Type B pancreatic cell (in vitro differentiated cells): ENCODE measurements at regions not wholly inside any gene's neighbourhood (a gene's known extent, or its start where the extent isn't known, plus 50 kb on each side); places are given as distances from the start of the nearest gene placed in this dataset.
A peak's percentile ranks its signal among the peaks of the same experiment; 100 is the strongest.

Source experiments
- DNase-seq: peaks from one replicate; pipeline ENCODE4 v3.0.0; 2021; ENCODE audit warnings: mixed read lengths; ENCODE audit not compliant: unreplicated experiment; ENCODE audit errors: extremely low spot score
- H3K27ac Mint-ChIP-seq: 2 replicates; pipeline ENCODE4 v1.8.0; 2021; ENCODE audit warnings: mild to moderate bottlenecking, mixed read lengths
- H3K27me3 Mint-ChIP-seq: 2 replicates; pipeline ENCODE4 v1.8.0; 2021; ENCODE audit warnings: mixed read lengths
- H3K36me3 Mint-ChIP-seq: 2 replicates; pipeline ENCODE4 v1.8.0; 2021; ENCODE audit warnings: mixed read lengths
- H3K4me1 Mint-ChIP-seq: one replicate; pipeline ENCODE4 v1.8.0; 2021; ENCODE audit warnings: mixed read lengths; ENCODE audit not compliant: unreplicated experiment
- H3K4me3 Mint-ChIP-seq: 2 replicates; pipeline ENCODE4 v1.8.0; 2021; ENCODE audit warnings: mild to moderate bottlenecking, mixed read lengths
- H3K9me3 Mint-ChIP-seq: 2 replicates; pipeline ENCODE4 v1.8.0; 2021; ENCODE audit warnings: mixed read lengths
- CTCF ChIP-seq: fragments of 200-600 bp; sonication (generic); conservative IDR thresholded peaks from 2 replicates; pipeline ENCODE4 v1.5.0; 2021; ENCODE audit warnings: antibody characterized with exemption, mild to moderate bottlenecking

DNA sequence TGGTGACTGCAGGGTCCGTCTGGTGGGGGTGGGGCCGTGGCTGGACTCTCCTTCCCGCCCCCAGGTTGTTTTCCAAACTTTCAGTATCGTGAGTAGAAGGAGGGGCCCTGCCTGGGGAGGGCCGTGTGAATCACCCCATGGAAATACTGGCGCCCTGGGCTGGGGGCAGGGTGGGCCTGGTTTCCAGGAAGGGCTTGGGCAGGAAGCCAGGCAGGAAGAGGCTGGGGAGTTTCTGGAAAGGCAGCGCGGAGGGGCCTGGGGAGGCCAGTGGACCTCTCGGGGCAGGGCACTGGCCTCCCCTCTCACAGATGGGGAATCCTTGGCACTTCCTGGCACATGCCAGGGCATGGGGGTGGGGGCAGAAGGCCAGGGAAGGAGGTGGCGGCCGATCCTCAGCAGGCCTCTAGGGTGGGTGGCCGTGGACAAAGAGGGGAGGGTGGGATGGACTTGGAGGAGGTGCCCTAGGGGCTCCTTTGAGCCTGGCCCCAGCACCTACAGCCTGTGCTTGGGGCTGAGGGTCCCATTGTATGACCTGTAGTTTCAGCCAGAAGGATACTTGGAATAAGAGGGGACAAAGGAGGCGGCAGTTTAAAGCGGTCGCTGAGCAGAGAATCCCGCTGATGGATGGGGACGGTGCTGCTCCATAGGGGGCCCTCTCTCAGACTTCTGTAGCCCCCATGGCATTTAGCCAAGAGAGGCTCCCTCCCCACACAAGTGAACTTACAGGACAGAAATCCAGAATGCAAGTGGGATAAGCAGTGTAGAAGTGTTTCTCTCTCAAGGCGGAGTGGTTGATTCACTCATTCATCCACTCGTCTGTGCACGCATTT is 56.5 kb upstream of the GATA2 start:
- TF ChIP-seq CTCF = no peak
- Mint-ChIP-seq H3K36me3 (no peaks in the 10 kb centered on the region), H3K4me3 (no peak overlapping the region), H3K27ac (peak overlapping the region; percentile 60), H3K4me1 (peaks cover 7% of the 10 kb centered on the region), H3K27me3 (peaks cover 35% of the 10 kb centered on the region), H3K9me3 (no peaks in the 10 kb centered on the region)
- DNase-seq = peak; percentile 67

DNA sequence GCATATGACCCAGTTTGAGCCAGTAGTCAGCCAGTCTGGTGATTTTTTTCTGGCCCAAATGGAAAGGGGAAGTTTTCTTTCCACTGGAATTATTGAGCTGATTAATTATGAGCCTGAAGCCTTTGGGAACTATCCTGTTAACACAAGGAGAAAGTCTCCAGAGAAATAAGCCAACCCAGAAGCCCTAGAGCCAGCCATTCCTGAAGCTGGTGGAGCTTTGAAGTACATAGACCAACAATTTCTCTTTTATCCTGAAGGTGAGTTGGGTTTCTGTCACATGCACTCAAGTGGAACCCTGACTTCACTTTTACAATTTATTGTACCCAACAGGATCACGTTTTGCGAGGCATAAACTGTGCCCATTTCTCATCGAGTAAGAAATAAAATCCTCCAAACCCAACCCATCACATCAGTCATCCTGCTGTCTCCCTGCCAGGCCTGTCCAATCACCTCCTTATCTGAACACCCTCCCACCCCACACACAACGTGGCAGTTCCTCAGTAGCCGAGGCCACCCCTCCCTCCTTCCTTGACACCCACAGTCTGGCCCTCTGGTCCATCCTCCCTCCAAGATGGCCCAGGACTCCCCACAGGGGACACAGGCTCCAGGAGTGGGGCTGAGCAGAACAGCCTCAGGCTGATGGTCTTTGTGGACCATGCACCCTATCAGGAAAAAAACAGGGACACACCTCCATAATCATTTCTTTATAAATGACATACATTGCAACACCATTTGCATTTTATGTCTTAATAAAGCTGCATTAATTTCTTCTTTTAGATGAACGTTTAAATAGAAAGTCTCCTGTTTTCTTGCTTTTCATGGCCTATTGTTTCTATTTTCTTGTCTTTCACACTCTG is 55.7 kb upstream of the GATA2 start:
- Mint-ChIP-seq H3K36me3 (no peaks in the 10 kb centered on the region), H3K4me3 (no peak overlapping the region), H3K27me3 (peaks cover 27% of the 10 kb centered on the region), H3K27ac (peak overlapping the region; percentile 60), H3K9me3 (no peaks in the 10 kb centered on the region), H3K4me1 (peaks cover 7% of the 10 kb centered on the region)
- no peak for TF ChIP-seq CTCF
- DNase-seq = peak; percentile 56

DNA sequence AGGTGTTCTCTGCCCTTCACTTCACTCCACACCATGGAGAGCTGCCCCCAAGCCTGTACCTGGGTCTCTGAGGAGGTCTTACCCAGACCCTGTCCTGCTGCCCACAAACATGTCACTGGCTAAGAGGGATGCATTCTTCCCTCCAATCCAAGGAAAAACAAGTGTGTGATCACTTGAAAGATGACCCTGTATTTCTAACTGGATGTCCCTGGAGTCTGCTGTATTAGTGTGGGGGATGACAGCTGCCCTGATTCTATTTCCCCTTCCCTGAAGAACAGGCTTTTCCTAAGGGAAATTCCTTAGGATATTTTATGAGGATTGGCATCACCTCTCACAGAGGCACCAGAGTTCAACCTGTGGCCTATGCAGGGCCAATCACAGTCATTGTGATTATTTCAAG is 55.0 kb upstream of the GATA2 start:
- no peak for TF ChIP-seq CTCF
- Mint-ChIP-seq H3K27me3 (peaks cover 20% of the 10 kb centered on the region), H3K9me3 (peaks cover 5% of the 10 kb centered on the region), H3K4me3 (no peak overlapping the region), H3K36me3 (no peaks in the 10 kb centered on the region), H3K4me1 (peaks cover 7% of the 10 kb centered on the region), H3K27ac (no peak overlapping the region)
- no peak for DNase-seq

- Mint-ChIP-seq H3K9me3 (peaks cover 5% of the 10 kb centered on the region), H3K4me3 (no peak overlapping the region), H3K4me1 (peaks cover 7% of the 10 kb centered on the region), H3K36me3 (no peaks in the 10 kb centered on the region), H3K27ac (no peak overlapping the region), H3K27me3 (peaks cover 15% of the 10 kb centered on the region)
- TF ChIP-seq CTCF = no peak
- peak; percentile 56 for DNase-seq
These were observed 54.5 kb upstream of the GATA2 start for GRCh38 chr3:128547368-128547987.

DNA sequence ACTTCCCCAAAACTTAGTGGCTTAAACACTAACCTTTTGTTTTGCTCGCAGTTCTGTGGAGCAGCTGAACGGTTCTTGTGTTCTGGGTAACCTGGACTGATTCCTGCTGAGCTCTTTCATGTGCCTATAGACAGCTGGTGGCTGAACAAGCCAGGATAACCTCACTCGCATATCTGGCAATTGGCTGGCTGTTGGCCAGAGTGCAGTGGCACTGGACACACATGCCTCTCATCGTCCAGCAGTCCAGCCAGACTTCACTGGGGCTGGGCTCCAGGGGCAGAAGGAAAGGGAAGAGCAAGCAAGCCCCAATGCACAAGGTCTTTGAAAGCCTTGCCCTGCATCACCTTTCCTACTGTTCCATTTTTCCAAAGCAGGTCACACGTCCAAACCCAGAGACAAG is 53.6 kb upstream of the GATA2 start:
- TF ChIP-seq CTCF = no peak
- peaks cover 7% of the 10 kb centered on the region for H3K4me1 Mint-ChIP-seq
- peaks cover 13% of the 10 kb centered on the region for H3K27me3 Mint-ChIP-seq
- no peaks in the 10 kb centered on the region for H3K36me3 Mint-ChIP-seq
- peaks cover 5% of the 10 kb centered on the region for H3K9me3 Mint-ChIP-seq
- DNase-seq = peak; percentile 36
- no peak overlapping the region for H3K4me3 Mint-ChIP-seq
- H3K27ac Mint-ChIP-seq = no peak overlapping the region
